ENCODE measurements at regions not wholly inside any gene's neighbourhood (a gene's known extent, or its start where the extent isn't known, plus 50 kb on each side); places are given as distances from the start of the nearest gene placed in this dataset.

- no peaks in the 10 kb centered on the region for H3K9me3 ChIP-seq (ENCODE audit: control insufficient read depth, insufficient read depth, low read depth, low read length)
- no peaks in the 10 kb centered on the region for H4K20me1 ChIP-seq (ENCODE audit: control insufficient read depth, extremely low read depth, insufficient read depth, low read length)
- H2AFZ ChIP-seq (ENCODE audit: low read length) = no peak overlapping the region
- no peak overlapping the region for H3K9ac ChIP-seq (ENCODE audit: insufficient read depth, low read length)
- H3K4me1 ChIP-seq (ENCODE audit: control insufficient read depth, extremely low read depth, insufficient read depth, low read length) = no peaks in the 10 kb centered on the region
- H3K27ac ChIP-seq (ENCODE audit: insufficient read depth, low read length) = no peak overlapping the region
- no peaks in the 10 kb centered on the region for H3K79me2 ChIP-seq (ENCODE audit: control insufficient read depth, insufficient read depth, low read length)
- no peaks in the 10 kb centered on the region for H3K36me3 ChIP-seq (ENCODE audit: control insufficient read depth, insufficient read depth, low read length)
- TF ChIP-seq CTCF (conservative IDR thresholded peaks at IDR 0.05 in 1 of 2, IDR thresholded peaks at IDR 0.05 in 1 of 2; ENCODE audit: low read depth in 1 of 2, low read length in 2 of 2) (no peak), EZH2 (IDR thresholded peaks at IDR 0.05; ENCODE audit: low read length, missing control alignments) (no peak)
- H3K4me2 ChIP-seq (ENCODE audit: extremely low read depth, insufficient read depth, low read length) = no peak overlapping the region
- H3K4me3 ChIP-seq (replicated peaks in 1 of 4; ENCODE audit: control extremely low read depth in 1 of 4, insufficient read depth in 1 of 4, low read depth in 3 of 4, low read length in 4 of 4) = no peak overlapping the region
- DNase-seq (ENCODE audit: low read depth in 2 of 2) = peak; percentile 2 to 37
- H3K27me3 ChIP-seq (ENCODE audit: control insufficient read depth, insufficient read depth, low read length) = no peaks in the 10 kb centered on the region
These were observed 355.2 kb downstream of the RAB38 start for GRCh38 chr11:87820011-87820410.

GRCh38 chr11:87819151-87819550 lies 356.1 kb downstream of the RAB38 start:
- Histone ChIP-seq H4K20me1 (ENCODE audit: control insufficient read depth, extremely low read depth, insufficient read depth, low read length) (no peaks in the 10 kb centered on the region), H3K4me2 (ENCODE audit: extremely low read depth, insufficient read depth, low read length) (no peak overlapping the region), H3K27ac (ENCODE audit: insufficient read depth, low read length) (no peak overlapping the region), H3K79me2 (ENCODE audit: control insufficient read depth, insufficient read depth, low read length) (no peaks in the 10 kb centered on the region), H2AFZ (ENCODE audit: low read length) (no peak overlapping the region), H3K4me3 (replicated peaks in 1 of 4; ENCODE audit: control extremely low read depth in 1 of 4, insufficient read depth in 1 of 4, low read depth in 3 of 4, low read length in 4 of 4) (no peak overlapping the region), H3K9me3 (ENCODE audit: control insufficient read depth, insufficient read depth, low read depth, low read length) (no peaks in the 10 kb centered on the region), H3K9ac (ENCODE audit: insufficient read depth, low read length) (no peak overlapping the region), H3K27me3 (ENCODE audit: control insufficient read depth, insufficient read depth, low read length) (no peaks in the 10 kb centered on the region), H3K4me1 (ENCODE audit: control insufficient read depth, extremely low read depth, insufficient read depth, low read length) (no peaks in the 10 kb centered on the region), H3K36me3 (ENCODE audit: control insufficient read depth, insufficient read depth, low read length) (no peaks in the 10 kb centered on the region)
- TF ChIP-seq CTCF (conservative IDR thresholded peaks at IDR 0.05 in 1 of 2, IDR thresholded peaks at IDR 0.05 in 1 of 2; ENCODE audit: low read depth in 1 of 2, low read length in 2 of 2) (no peak), EZH2 (IDR thresholded peaks at IDR 0.05; ENCODE audit: low read length, missing control alignments) (no peak)
- DNase-seq (ENCODE audit: low read depth in 2 of 2) = peak in 1 of 2 donors; percentile 61

GRCh38 chr11:87812571-87813365 lies 362.5 kb downstream of the RAB38 start:
- no peaks in the 10 kb centered on the region for H3K9me3 ChIP-seq (ENCODE audit: control insufficient read depth, insufficient read depth, low read depth, low read length)
- TF ChIP-seq EZH2 (IDR thresholded peaks at IDR 0.05; ENCODE audit: low read length, missing control alignments) (no peak), CTCF (conservative IDR thresholded peaks at IDR 0.05 in 1 of 2, IDR thresholded peaks at IDR 0.05 in 1 of 2; ENCODE audit: low read depth in 1 of 2, low read length in 2 of 2) (no peak)
- no peak overlapping the region for H3K9ac ChIP-seq (ENCODE audit: insufficient read depth, low read length)
- H2AFZ ChIP-seq (ENCODE audit: low read length) = no peak overlapping the region
- H3K27me3 ChIP-seq (ENCODE audit: control insufficient read depth, insufficient read depth, low read length) = no peaks in the 10 kb centered on the region
- no peak overlapping the region for H3K4me2 ChIP-seq (ENCODE audit: extremely low read depth, insufficient read depth, low read length)
- no peak for DNase-seq (ENCODE audit: low read depth in 2 of 2)
- H4K20me1 ChIP-seq (ENCODE audit: control insufficient read depth, extremely low read depth, insufficient read depth, low read length) = no peaks in the 10 kb centered on the region
- H3K4me3 ChIP-seq (replicated peaks in 1 of 4; ENCODE audit: control extremely low read depth in 1 of 4, insufficient read depth in 1 of 4, low read depth in 3 of 4, low read length in 4 of 4) = no peak overlapping the region
- H3K27ac ChIP-seq (ENCODE audit: insufficient read depth, low read length) = no peak overlapping the region
- H3K79me2 ChIP-seq (ENCODE audit: control insufficient read depth, insufficient read depth, low read length) = no peaks in the 10 kb centered on the region
- H3K36me3 ChIP-seq (ENCODE audit: control insufficient read depth, insufficient read depth, low read length) = no peaks in the 10 kb centered on the region
- no peaks in the 10 kb centered on the region for H3K4me1 ChIP-seq (ENCODE audit: control insufficient read depth, extremely low read depth, insufficient read depth, low read length)
